ENCODE measurements at regions not wholly inside any gene's neighbourhood (a gene's known extent, or its start where the extent isn't known, plus 50 kb on each side); places are given as distances from the start of the nearest gene placed in this dataset.

DNA sequence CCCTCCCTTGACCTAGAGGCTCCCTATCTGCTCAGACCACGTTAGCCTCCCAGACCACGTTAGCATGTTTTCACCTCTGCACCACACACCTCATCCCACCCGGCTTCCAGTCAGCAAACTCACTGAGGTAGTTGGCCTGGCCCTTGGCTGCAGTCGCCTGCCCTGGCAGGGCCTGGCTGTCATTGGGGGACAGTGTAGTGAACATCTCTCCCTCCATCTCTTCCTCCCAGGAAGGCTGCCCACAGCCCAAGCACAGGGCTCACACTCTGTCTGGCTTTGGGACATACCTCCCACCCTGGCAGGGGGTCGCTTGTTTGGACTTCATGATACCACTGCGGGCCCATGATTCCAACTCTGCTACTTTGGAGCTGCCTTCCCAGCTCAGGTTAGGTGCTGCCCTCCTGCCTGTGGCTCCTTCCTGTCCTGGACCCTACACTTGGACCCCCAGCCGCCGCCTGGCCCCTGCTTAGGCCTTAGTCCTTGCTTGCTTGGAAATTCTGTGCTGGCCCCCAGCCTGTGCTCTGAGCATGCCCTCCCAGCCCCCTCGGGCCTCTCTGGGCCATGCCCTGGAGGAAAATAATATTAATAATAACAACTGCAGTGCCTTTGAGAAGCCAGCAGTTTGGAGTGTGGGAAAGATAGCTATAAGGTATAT is 167.7 kb downstream of the COPRS start:
- TF ChIP-seq FOXA1 (IDR thresholded peaks at IDR 0.05), result no peak
- TF ChIP-seq SUZ12 (IDR thresholded peaks at IDR 0.05), result no peak
- no peak for TF ChIP-seq LEF1 (IDR thresholded peaks at IDR 0.05; ENCODE audit: borderline replicate concordance)
- no peak for TF ChIP-seq NFRKB (IDR thresholded peaks at IDR 0.05)
- no peak for TF ChIP-seq ZNF384 (IDR thresholded peaks at IDR 0.05)
- no peak for TF ChIP-seq SP1 (IDR thresholded peaks at IDR 0.05)
- TF ChIP-seq TARDBP (IDR thresholded peaks at IDR 0.05), result no peak
- TF ChIP-seq BHLHE40 (IDR thresholded peaks at IDR 0.05; ENCODE audit: borderline replicate concordance), result no peak
- TF ChIP-seq ELF4 (IDR thresholded peaks at IDR 0.05), result no peak
- TF ChIP-seq, protein P1, sequence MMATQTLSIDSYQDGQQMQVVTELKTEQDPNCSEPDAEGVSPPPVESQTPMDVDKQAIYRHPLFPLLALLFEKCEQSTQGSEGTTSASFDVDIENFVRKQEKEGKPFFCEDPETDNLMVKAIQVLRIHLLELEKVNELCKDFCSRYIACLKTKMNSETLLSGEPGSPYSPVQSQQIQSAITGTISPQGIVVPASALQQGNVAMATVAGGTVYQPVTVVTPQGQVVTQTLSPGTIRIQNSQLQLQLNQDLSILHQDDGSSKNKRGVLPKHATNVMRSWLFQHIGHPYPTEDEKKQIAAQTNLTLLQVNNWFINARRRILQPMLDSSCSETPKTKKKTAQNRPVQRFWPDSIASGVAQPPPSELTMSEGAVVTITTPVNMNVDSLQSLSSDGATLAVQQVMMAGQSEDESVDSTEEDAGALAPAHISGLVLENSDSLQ (IDR thresholded peaks at IDR 0.05), result no peak
- TF ChIP-seq FOXM1 (IDR thresholded peaks at IDR 0.05; ENCODE audit: borderline replicate concordance), result no peak
- TF ChIP-seq HDGF (IDR thresholded peaks at IDR 0.05; ENCODE audit: borderline replicate concordance), result no peak
- TF ChIP-seq CTBP1 (IDR thresholded peaks at IDR 0.05; ENCODE audit: borderline replicate concordance), result no peak

All from HEK293T (cell line).